H1 (cell line): ENCODE measurements at regions not wholly inside any gene's neighbourhood (a gene's known extent, or its start where the extent isn't known, plus 50 kb on each side); places are given as distances from the start of the nearest gene placed in this dataset.
A peak's percentile ranks its signal among the peaks of the same experiment; 100 is the strongest.

ENCODE experiments used
- CTCF ChIA-PET: fragments of 300-600 bp; sonication (Branson Sonifier 250); formaldehyde crosslinking; loops from one replicate; lab custom pipeline; 2021; ENCODE audit not compliant: partially characterized antibody; lab: Charles Lee
- POLR2A ChIA-PET: fragments of 300-600 bp; sonication (Branson Sonifier 250); formaldehyde crosslinking; loops from one replicate; lab custom pipeline; 2021; ENCODE audit warnings: inconsistent platforms; ENCODE audit not compliant: partially characterized antibody; lab: Charles Lee
- DNase-seq, 2 experiments: peaks; one replicate each; pipeline versions ENCODE4 v3.0.0 to v3.0.0-alpha.2; 2010 to 2022; ENCODE audit warnings: low spot score in 2 of 2, low read depth in 1 of 2, mixed read lengths in 1 of 2
- FAIRE-seq: peaks from 2 replicates; lab custom pipeline; 2011; peaks lifted over from hg19 to GRCh38; lab: Jason Lieb, UNC
- H2AFZ ChIP-seq: 2 replicates; pipeline ENCODE4 v1.8.1; 2012; ENCODE audit warnings: low read length, inconsistent platforms
- H2AK5ac ChIP-seq: 2 replicates; pipeline ENCODE4 v1.6.1; 2013; ENCODE audit warnings: low read depth, low read length
- H2BK120ac ChIP-seq: replicated peaks from 2 replicates; pipeline ENCODE3; 2013; ENCODE audit warnings: low read depth, low read length, inconsistent platforms
- H2BK12ac ChIP-seq: 2 replicates; pipeline ENCODE4 v1.6.1; 2013; ENCODE audit warnings: low read depth, low read length
- H2BK15ac ChIP-seq: 2 replicates; pipeline ENCODE4 v1.6.1; 2013; ENCODE audit warnings: low read length
- H2BK20ac ChIP-seq: 2 replicates; pipeline ENCODE4 v1.6.1; 2013; ENCODE audit warnings: low read length
- H2BK5ac ChIP-seq: 2 replicates; pipeline ENCODE4 v1.6.1; 2013; ENCODE audit warnings: low read depth, low read length
- H3K14ac ChIP-seq: 2 replicates; pipeline ENCODE4 v1.6.1; 2013; ENCODE audit warnings: inconsistent platforms; ENCODE audit not compliant: insufficient read length
- H3K18ac ChIP-seq: 2 replicates; pipeline ENCODE4 v1.6.1; 2013; ENCODE audit warnings: low read length; ENCODE audit errors: extremely low read depth
- H3K23ac ChIP-seq: 2 replicates; pipeline ENCODE4 v1.6.1; 2013; ENCODE audit warnings: inconsistent platforms; ENCODE audit not compliant: insufficient read length
- H3K23me2 ChIP-seq: 2 replicates; pipeline ENCODE4 v1.6.1; 2013; ENCODE audit warnings: low read depth, low read length
- H3K27ac ChIP-seq: 2 replicates; pipeline ENCODE4 v1.6.1; 2011; ENCODE audit warnings: low read depth, low read length, inconsistent platforms
- H3K27me3 ChIP-seq, 4 experiments: replicated peaks in 1 of 4; 1 replicate in 1 of 4; 2 replicates in 3 of 4; pipeline versions ENCODE4 v1.6.1 to v1.8.1; 2011 to 2013; ENCODE audit warnings: low read length in 3 of 4, mild to moderate bottlenecking in 3 of 4, inconsistent platforms in 2 of 4, mixed read lengths in 2 of 4, moderate library complexity in 1 of 4; ENCODE audit not compliant: control insufficient read depth in 3 of 4, insufficient read depth in 3 of 4; ENCODE audit errors: extremely low read depth in 1 of 4
- H3K36me3 ChIP-seq, 4 experiments: 2 replicates each; pipeline versions ENCODE4 v1.6.1 to v1.8.1; 2011 to 2013; ENCODE audit warnings: mild to moderate bottlenecking in 4 of 4, low read length in 3 of 4, moderate library complexity in 2 of 4, control low read depth in 1 of 4, inconsistent platforms in 1 of 4; ENCODE audit not compliant: insufficient read depth in 4 of 4, control insufficient read depth in 2 of 4
- H3K4ac ChIP-seq: replicated peaks from 2 replicates; pipeline ENCODE3; 2013; ENCODE audit warnings: low read length, low read depth, mixed read lengths, inconsistent platforms; ENCODE audit not compliant: insufficient read length
- H3K4me1 ChIP-seq, 4 experiments: replicated peaks in 1 of 4; 1 replicate in 1 of 4; 2 replicates in 3 of 4; pipeline versions ENCODE4 v1.6.1 to v1.8.1; 2011 to 2013; ENCODE audit warnings: low read length in 3 of 4, inconsistent platforms in 2 of 4, mixed read lengths in 1 of 4; ENCODE audit not compliant: insufficient read depth in 4 of 4, control insufficient read depth in 3 of 4
- H3K4me2 ChIP-seq, 2 experiments: 2 replicates each; pipeline versions ENCODE4 v1.6.1 to v1.8.1; 2011 to 2013; ENCODE audit warnings: low read depth in 2 of 2, low read length in 2 of 2, control low read depth in 1 of 2, inconsistent platforms in 1 of 2, mild to moderate bottlenecking in 1 of 2; ENCODE audit not compliant: insufficient read depth in 1 of 2
- H3K4me3 ChIP-seq, 4 experiments: fragments of 200-600, 300-600 bp in 1 of 4; sonication (generic), shearing (Covaris generic), sonication (Bioruptor Twin) in 1 of 4; 2 replicates each; pipeline versions ENCODE4 v1.5.1 to v1.8.1; 2011 to 2016; ENCODE audit warnings: low read length in 4 of 4, low read depth in 3 of 4, control low read depth in 2 of 4, inconsistent platforms in 2 of 4, mild to moderate bottlenecking in 2 of 4, mixed read lengths in 1 of 4, moderate library complexity in 1 of 4; ENCODE audit not compliant: insufficient read depth in 2 of 4; ENCODE audit errors: extremely low read depth in 1 of 4
- H3K56ac ChIP-seq: replicated peaks from 2 replicates; pipeline ENCODE3; 2013; ENCODE audit warnings: low read depth, mild to moderate bottlenecking, mixed read lengths, low read length, inconsistent platforms; ENCODE audit not compliant: insufficient read length
- H3K79me1 ChIP-seq: 2 replicates; pipeline ENCODE4 v1.6.1; 2013; ENCODE audit warnings: low read depth, low read length, control low read depth
- H3K79me2 ChIP-seq, 2 experiments: 2 replicates each; pipeline versions ENCODE4 v1.6.1 to v1.8.1; 2012 to 2013; ENCODE audit warnings: low read length in 2 of 2, mild to moderate bottlenecking in 2 of 2, inconsistent platforms in 1 of 2; ENCODE audit not compliant: insufficient read depth in 2 of 2, control insufficient read depth in 1 of 2
- H3K9ac ChIP-seq, 4 experiments: replicated peaks in 1 of 4; 1 replicate in 1 of 4; 2 replicates in 3 of 4; pipeline versions ENCODE4 v1.6.1 to v1.8.1; 2011 to 2013; ENCODE audit warnings: low read depth in 3 of 4, low read length in 3 of 4, control low read depth in 2 of 4, mild to moderate bottlenecking in 2 of 4, moderate library complexity in 2 of 4, inconsistent platforms in 1 of 4; ENCODE audit errors: extremely low read depth in 1 of 4
- H3K9me3 ChIP-seq, 2 experiments: 2 replicates each; pipeline versions ENCODE4 v1.6.1 to v1.8.1; 2012 to 2013; ENCODE audit warnings: mild to moderate bottlenecking in 2 of 2, moderate library complexity in 2 of 2, control low read depth in 1 of 2, inconsistent platforms in 1 of 2, low read depth in 1 of 2, low read length in 1 of 2, mixed read lengths in 1 of 2; ENCODE audit not compliant: insufficient read depth in 2 of 2
- H4K20me1 ChIP-seq, 2 experiments: replicated peaks in 1 of 2; 2 replicates each; pipeline versions ENCODE3 to v1.8.1; 2011 to 2013; ENCODE audit warnings: inconsistent platforms in 2 of 2, low read length in 2 of 2, mild to moderate bottlenecking in 1 of 2; ENCODE audit not compliant: insufficient read depth in 2 of 2, control insufficient read depth in 1 of 2
- H4K5ac ChIP-seq: 2 replicates; pipeline ENCODE4 v1.6.1; 2013; ENCODE audit warnings: low read length, low read depth, mixed read lengths, inconsistent platforms; ENCODE audit not compliant: insufficient read length
- H4K8ac ChIP-seq: 2 replicates; pipeline ENCODE4 v1.8.0; 2013; ENCODE audit warnings: mild to moderate bottlenecking, moderate library complexity, low read length, inconsistent platforms; ENCODE audit not compliant: insufficient read depth; ENCODE audit errors: extremely low read depth
- H4K91ac ChIP-seq: replicated peaks from 2 replicates; pipeline ENCODE3; 2013; ENCODE audit warnings: low read length, mixed read lengths, inconsistent platforms; ENCODE audit not compliant: insufficient read length
- BACH1 ChIP-seq: IDR thresholded peaks from 2 replicates; pipeline ENCODE4 v1.6.1; 2012; ENCODE audit warnings: low read length, improper control_type of control experiment
- CREB1 ChIP-seq: IDR thresholded peaks from 2 replicates; pipeline ENCODE4 v1.6.1; 2012; ENCODE audit warnings: inconsistent platforms
- EGR1 ChIP-seq: IDR thresholded peaks from 2 replicates; pipeline ENCODE4 v1.6.1; 2011; ENCODE audit warnings: low read depth, low read length, borderline replicate concordance
- GABPA ChIP-seq: IDR thresholded peaks from 2 replicates; pipeline ENCODE4 v1.6.1; 2011; ENCODE audit warnings: mild to moderate bottlenecking, low read length, moderate library complexity, borderline replicate concordance; ENCODE audit not compliant: insufficient read depth
- JUN ChIP-seq: IDR thresholded peaks from 2 replicates; pipeline ENCODE4 v1.6.1; 2011; ENCODE audit warnings: low read depth, mild to moderate bottlenecking, improper control_type of control experiment, low read length
- KDM5A ChIP-seq: fragments of 200-600 bp; IDR thresholded peaks from 2 replicates; pipeline ENCODE4 v1.7.1; 2012; ENCODE audit warnings: mild to moderate bottlenecking, low read length, inconsistent platforms, mixed read lengths
- MAFK ChIP-seq: IDR thresholded peaks from 2 replicates; pipeline ENCODE4 v1.6.1; 2012; ENCODE audit warnings: low read depth, mild to moderate bottlenecking, improper control_type of control experiment, low read length
- NANOG ChIP-seq: IDR thresholded peaks from 2 replicates; pipeline ENCODE4 v1.6.1; 2011; ENCODE audit warnings: low read length, low read depth, mild to moderate bottlenecking, inconsistent platforms; ENCODE audit not compliant: insufficient read depth, poor library complexity, severe bottlenecking
- POLR2A ChIP-seq, 2 experiments: IDR thresholded peaks; 1 replicate in 1 of 2; 2 replicates in 1 of 2; pipeline ENCODE4 v1.6.1; 2011; ENCODE audit warnings: low read depth in 2 of 2, low read length in 2 of 2, mild to moderate bottlenecking in 2 of 2; ENCODE audit errors: control extremely low read depth in 1 of 2
- RBBP5 ChIP-seq: IDR thresholded peaks from 2 replicates; pipeline ENCODE4 v1.7.1; 2012; ENCODE audit warnings: low read depth, mild to moderate bottlenecking, inconsistent platforms, low read length, moderate library complexity, borderline replicate concordance
- RXRA ChIP-seq: IDR thresholded peaks from 2 replicates; pipeline ENCODE4 v1.6.1; 2011; ENCODE audit warnings: low read depth, mild to moderate bottlenecking, low read length, moderate library complexity; ENCODE audit not compliant: insufficient read depth
- SIX5 ChIP-seq: IDR thresholded peaks from 2 replicates; pipeline ENCODE4 v1.6.1; 2011; ENCODE audit warnings: mild to moderate bottlenecking, low read depth, low read length
- SRF ChIP-seq: IDR thresholded peaks from 2 replicates; pipeline ENCODE4 v1.6.1; 2011; ENCODE audit warnings: mild to moderate bottlenecking, low read depth, low read length, moderate library complexity
- SUZ12 ChIP-seq: fragments of 200-600 bp; sonication (generic); IDR thresholded peaks from 2 replicates; pipeline ENCODE4 v1.6.1; 2012; ENCODE audit warnings: mild to moderate bottlenecking, inconsistent platforms, low read length, moderate library complexity, mixed read lengths
- USF2 ChIP-seq: IDR thresholded peaks from 2 replicates; pipeline ENCODE4 v1.6.1; 2011; ENCODE audit warnings: low read length, improper control_type of control experiment
- WGBS, 2 experiments: shearing (Covaris generic) in 1 of 2; methylation state at CpG; one replicate each; pipeline versions ENCODE4 v1.1.6 to v1.1.7; 2013 to 2015; ENCODE audit warnings: low lambda C conversion rate in 2 of 2, mixed read lengths in 2 of 2, inconsistent platforms in 1 of 2, low coverage in 1 of 2, missing lambda C conversion rate in 1 of 2; ENCODE audit not compliant: insufficient replicate concordance in 2 of 2, insufficient coverage in 1 of 2, insufficient read length in 1 of 2; ENCODE audit errors: extremely low coverage in 1 of 2, missing lambda C conversion rate in 1 of 2; 5-methylcytosine and 5-hydroxymethylcytosine counted together

- Histone ChIP-seq H4K5ac (no peak overlapping the region), H3K23ac (no peak overlapping the region), H2AK5ac (no peak overlapping the region), H3K9me3 (no peaks in the 10 kb centered on the region), H2BK12ac (no peak overlapping the region), H3K4me1 (peaks cover 0 to 3% (median 0%) of the 10 kb centered on the region in 4 experiments; a peak in 2 of 7 replicates), H3K27ac (no peak overlapping the region), H3K27me3 (no peaks in the 10 kb centered on the region), H3K4me2 (no peak overlapping the region), H3K4ac (no peak overlapping the region), H3K56ac (no peak overlapping the region), H3K79me2 (no peaks in the 10 kb centered on the region), H2AFZ (0 out of 2 replicates have a peak overlapping the region, but pooled peaks have one; percentile 34), H3K4me3 (no peak overlapping the region), H3K79me1 (no peaks in the 10 kb centered on the region), H4K91ac (no peak overlapping the region), H3K14ac (no peak overlapping the region), H3K18ac (no peak overlapping the region), H2BK15ac (no peak overlapping the region), H4K20me1 (no peaks in the 10 kb centered on the region), H3K23me2 (no peaks in the 10 kb centered on the region), H2BK120ac (no peak overlapping the region), H3K9ac (no peak overlapping the region), H3K36me3 (no peaks in the 10 kb centered on the region), H4K8ac (no peak overlapping the region), H2BK20ac (no peak overlapping the region), H2BK5ac (no peak overlapping the region)
- CTCF ChIA-PET, result interaction anchor here (0.6 kb wide), 1 partner anchor 12 kb away, joined by 3 read pairs; no protein-coding TSS in a partner anchor
- no peak for FAIRE-seq
- POLR2A ChIA-PET, result no interaction called here
- 100% methylated on average over 2 of the region's 2 CpGs; no CpG with 5 or more reads in 1 of the 2 experiments for WGBS, 2 experiments
- no peak for DNase-seq
- TF ChIP-seq SUZ12 (no peak), POLR2A (IDR thresholded peaks at IDR 0.05; ENCODE audit: control extremely low read depth in 1 of 2, low read depth in 2 of 2, low read length in 2 of 2) (no peak), CREB1 (no peak), JUN (no peak), GABPA (no peak), SIX5 (no peak), MAFK (no peak), RBBP5 (no peak), EGR1 (no peak), NANOG (no peak), RXRA (no peak), KDM5A (no peak), SRF (no peak), BACH1 (no peak), USF2 (no peak)
Measured at GRCh38 chr11:15534266-15534665, 419.5 kb downstream of the INSC start.
